Peyer's patch (tissue), 4 donors: ENCODE measurements at regions not wholly inside any gene's neighbourhood (a gene's known extent, or its start where the extent isn't known, plus 50 kb on each side); places are given as distances from the start of the nearest gene placed in this dataset.

Experiments
- POLR2A ChIP-seq, 2 donors: fragments of 450-650 bp; IDR thresholded peaks; one replicate each; pipeline ENCODE4 v1.5.1; 2017; ENCODE audit warnings: antibody characterized with exemption in 2 of 2, mild to moderate bottlenecking in 2 of 2, moderate library complexity in 2 of 2
- TF ChIP-seq, protein P1 (sequence below), 6 experiments: fragments of 450-650 bp in 4 of 6; fragments of 200-600 bp in 2 of 6; sonication (generic) in 1 of 6; IDR thresholded peaks; one replicate each; pipeline ENCODE4 v1.5.1; 2017 to 2019; ENCODE audit warnings: antibody characterized with exemption in 6 of 6, mild to moderate bottlenecking in 3 of 6, moderate library complexity in 1 of 6

DNA sequence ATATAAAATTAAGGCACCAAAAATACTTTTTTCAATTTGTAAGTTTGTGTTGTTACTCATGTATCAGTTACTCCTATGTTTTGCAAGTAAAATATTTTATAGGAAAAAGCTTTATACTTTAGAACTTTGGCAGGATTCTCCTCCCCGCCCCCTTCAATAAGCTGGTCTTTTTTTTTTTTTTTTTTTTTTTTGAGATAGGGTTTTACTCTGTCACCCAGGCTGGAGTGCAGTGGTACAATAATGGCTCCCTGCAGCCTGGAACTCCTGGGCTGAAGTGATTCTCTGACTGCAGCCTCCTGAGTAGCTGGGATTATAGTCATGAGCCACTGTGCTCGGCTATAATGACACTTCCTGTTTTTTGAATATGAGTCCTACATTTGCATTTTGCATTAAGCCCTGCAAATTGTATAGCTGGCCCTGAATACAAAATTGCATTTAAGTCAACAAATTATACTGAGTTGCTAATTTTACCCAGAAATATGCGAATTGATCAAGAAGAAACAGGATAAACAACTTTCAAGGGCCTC is 192.9 kb downstream of the PIK3R1 start:
- TF ChIP-seq, protein P1, sequence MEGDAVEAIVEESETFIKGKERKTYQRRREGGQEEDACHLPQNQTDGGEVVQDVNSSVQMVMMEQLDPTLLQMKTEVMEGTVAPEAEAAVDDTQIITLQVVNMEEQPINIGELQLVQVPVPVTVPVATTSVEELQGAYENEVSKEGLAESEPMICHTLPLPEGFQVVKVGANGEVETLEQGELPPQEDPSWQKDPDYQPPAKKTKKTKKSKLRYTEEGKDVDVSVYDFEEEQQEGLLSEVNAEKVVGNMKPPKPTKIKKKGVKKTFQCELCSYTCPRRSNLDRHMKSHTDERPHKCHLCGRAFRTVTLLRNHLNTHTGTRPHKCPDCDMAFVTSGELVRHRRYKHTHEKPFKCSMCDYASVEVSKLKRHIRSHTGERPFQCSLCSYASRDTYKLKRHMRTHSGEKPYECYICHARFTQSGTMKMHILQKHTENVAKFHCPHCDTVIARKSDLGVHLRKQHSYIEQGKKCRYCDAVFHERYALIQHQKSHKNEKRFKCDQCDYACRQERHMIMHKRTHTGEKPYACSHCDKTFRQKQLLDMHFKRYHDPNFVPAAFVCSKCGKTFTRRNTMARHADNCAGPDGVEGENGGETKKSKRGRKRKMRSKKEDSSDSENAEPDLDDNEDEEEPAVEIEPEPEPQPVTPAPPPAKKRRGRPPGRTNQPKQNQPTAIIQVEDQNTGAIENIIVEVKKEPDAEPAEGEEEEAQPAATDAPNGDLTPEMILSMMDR (IDR thresholded peaks at IDR 0.05): no peak
- TF ChIP-seq POLR2A (IDR thresholded peaks at IDR 0.05): no peak
